PFSK-1 (cell line): ENCODE measurements at regions not wholly inside any gene's neighbourhood (a gene's known extent, or its start where the extent isn't known, plus 50 kb on each side); places are given as distances from the start of the nearest gene placed in this dataset.

ENCODE experiments used
- POLR2AphosphoS5 ChIP-seq: IDR thresholded peaks from 2 replicates; pipeline ENCODE4 v1.6.1; 2012; ENCODE audit warnings: low read depth, mild to moderate bottlenecking, control low read depth, low read length, moderate library complexity
- TAF1 ChIP-seq: IDR thresholded peaks from 2 replicates; pipeline ENCODE4 v1.6.1; 2012; ENCODE audit warnings: low read length, control low read depth, borderline replicate concordance; ENCODE audit not compliant: insufficient read depth

DNA sequence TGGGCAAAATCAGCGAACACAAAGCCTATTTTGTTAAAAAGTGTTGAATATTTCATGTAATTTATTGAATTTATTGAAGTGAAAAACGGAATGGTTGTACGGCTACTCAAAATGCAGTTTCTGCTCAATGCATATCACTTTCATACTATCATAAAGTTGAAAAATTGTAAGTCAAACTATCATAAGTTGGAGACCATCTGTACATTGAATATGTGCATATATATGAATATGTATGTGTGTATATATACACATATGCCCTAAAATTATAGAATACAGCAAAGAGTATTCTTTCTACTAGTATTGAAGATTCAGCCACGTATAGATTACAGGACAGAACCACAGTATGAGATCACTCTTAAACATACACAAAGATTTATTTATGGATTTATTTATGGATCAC is 499.0 kb upstream of the SULF2 start:
- no peak for TF ChIP-seq POLR2AphosphoS5
- TF ChIP-seq TAF1 = no peak
